A549 (cell line): ENCODE measurements at regions not wholly inside any gene's neighbourhood (a gene's known extent, or its start where the extent isn't known, plus 50 kb on each side); places are given as distances from the start of the nearest gene placed in this dataset.

Experiments
- CEBPB ChIP-seq, 2 experiments: fragments of >200 bp in 1 of 2; sonication (Bioruptor Twin) in 1 of 2; formaldehyde crosslinking in 1 of 2; IDR thresholded peaks; 2 replicates each; pipeline ENCODE4 v1.6.1; 2012 to 2016
- CTCF ChIP-seq: fragments of >200 bp; sonication (Bioruptor Twin); formaldehyde crosslinking; IDR thresholded peaks from 3 replicates; pipeline ENCODE4 v1.5.1; 2016
- MAX ChIP-seq: IDR thresholded peaks from 2 replicates; pipeline ENCODE4 v1.6.1; 2012
- SMC3 ChIP-seq: fragments of >200 bp; sonication (Bioruptor Twin); formaldehyde crosslinking; IDR thresholded peaks from 3 replicates; pipeline ENCODE4 v1.6.1; 2018; ENCODE audit warnings: inconsistent platforms

- TF ChIP-seq CTCF (no peak), SMC3 (no peak), MAX (no peak), CEBPB (IDR thresholded peaks at IDR 0.05) (no peak)
Observed at GRCh38 chr2:196248467-196249094, 77.2 kb upstream of the STK17B start.
